GM12878 (cell line): ENCODE measurements at regions not wholly inside any gene's neighbourhood (a gene's known extent, or its start where the extent isn't known, plus 50 kb on each side); places are given as distances from the start of the nearest gene placed in this dataset.

ENCODE experiments used
- ATAC-seq: fragments of 200-7000 bp; cut with Tn5 transposase; 3 replicates; pipeline ENCODE4 v1.9.1; 2020; ENCODE audit warnings: mild to moderate bottlenecking, moderate library complexity
- BruUV-seq: library from RNA; stranded (reverse); fragments of 400-500 nt; replicated peaks from 2 replicates; lab custom pipeline; 2021; lab: Mats Ljungman, UMichigan
- CTCF ChIA-PET: fragments of 300-600 bp; sonication (Branson Sonifier 250); formaldehyde crosslinking; extraction: SDS; loops from one replicate; lab custom pipeline; 2021; ENCODE audit warnings: inconsistent platforms; lab: Yijun Ruan, JAX
- POLR2A ChIA-PET: fragments of 350-600 bp; formaldehyde crosslinking; extraction: SDS; loops from one replicate; lab custom pipeline; 2021; ENCODE audit warnings: inconsistent platforms; lab: Charles Lee
- RAD21 ChIA-PET: fragments of 300-600 bp; sonication (Branson Sonifier 250); formaldehyde crosslinking; loops from one replicate; lab custom pipeline; 2023; ENCODE audit warnings: antibody characterized with exemption; ENCODE audit not compliant: unreplicated experiment; lab: Charles Lee
- SMC1A ChIA-PET: fragments of 300-600 bp; sonication (Branson Sonifier 250); formaldehyde crosslinking; loops from one replicate; lab custom pipeline; 2023; ENCODE audit not compliant: unreplicated experiment, uncharacterized antibody; lab: Charles Lee
- DNase-seq: peaks from one replicate; pipeline ENCODE4 v3.0.0-alpha.2; 2011; ENCODE audit warnings: low read depth, low spot score
- FAIRE-seq: peaks from 3 replicates; lab custom pipeline; 2011; peaks lifted over from hg19 to GRCh38; lab: Jason Lieb, UNC
- H2AFZ ChIP-seq: 2 replicates; pipeline ENCODE4 v1.6.0; 2011; ENCODE audit warnings: low read depth, low read length, control low read depth; ENCODE audit not compliant: control insufficient read depth
- H3K27ac ChIP-seq: 2 replicates; pipeline ENCODE4 v1.5.1; 2011; ENCODE audit warnings: control low read depth; ENCODE audit not compliant: control insufficient read depth, insufficient read depth
- H3K27me3 ChIP-seq, 2 experiments: replicated peaks in 1 of 2; 2 replicates each; pipeline versions ENCODE4 v1.6.0 to v1.6.1; 2011; ENCODE audit warnings: low read length in 1 of 2; ENCODE audit not compliant: control insufficient read depth in 2 of 2, insufficient read depth in 2 of 2
- H3K36me3 ChIP-seq, 2 experiments: 2 replicates each; pipeline ENCODE4 v1.5.1; 2011; ENCODE audit warnings: low read length in 1 of 2; ENCODE audit not compliant: control insufficient read depth in 2 of 2, insufficient read depth in 2 of 2
- H3K4me1 ChIP-seq: 2 replicates; pipeline ENCODE4 v1.6.1; 2011; ENCODE audit warnings: mild to moderate bottlenecking, low read length, moderate library complexity, mixed read lengths; ENCODE audit not compliant: control insufficient read depth, insufficient read depth
- H3K4me2 ChIP-seq: 2 replicates; pipeline ENCODE4 v1.6.0; 2011; ENCODE audit warnings: control low read depth; ENCODE audit not compliant: control insufficient read depth, insufficient read depth
- H3K4me3 ChIP-seq: fragments of 200-600 bp; sonication (generic); 2 replicates; pipeline ENCODE4 v1.5.1; 2016
- H3K79me2 ChIP-seq: 2 replicates; pipeline ENCODE4 v1.6.0; 2011; ENCODE audit warnings: low read length; ENCODE audit not compliant: control insufficient read depth, insufficient read depth
- H3K9ac ChIP-seq: 2 replicates; pipeline ENCODE4 v1.8.0; 2011; ENCODE audit warnings: low read length, control low read depth, mixed read lengths; ENCODE audit not compliant: control insufficient read depth, insufficient read depth
- H3K9me3 ChIP-seq: replicated peaks from 3 replicates; pipeline ENCODE4 v1.5.1; 2011; ENCODE audit warnings: mild to moderate bottlenecking, low read length; ENCODE audit not compliant: control insufficient read depth, insufficient read depth
- H4K20me1 ChIP-seq: 2 replicates; pipeline ENCODE4 v1.6.0; 2011; ENCODE audit not compliant: control insufficient read depth, insufficient read depth
- NFYA ChIP-seq: IDR thresholded peaks from 2 replicates; pipeline ENCODE4 v1.6.1; 2011; ENCODE audit warnings: low read depth, mild to moderate bottlenecking, low read length, improper control_type of control experiment, borderline replicate concordance
- SMC3 ChIP-seq: IDR thresholded peaks from 2 replicates; pipeline ENCODE4 v1.6.1; 2011; ENCODE audit warnings: low read length, improper control_type of control experiment, borderline replicate concordance
- SPI1 ChIP-seq: IDR thresholded peaks from 2 replicates; pipeline ENCODE4 v1.6.1; 2011; ENCODE audit warnings: low read depth, mild to moderate bottlenecking, low read length, moderate library complexity, borderline replicate concordance; ENCODE audit not compliant: insufficient read depth
- WGBS: methylation state at CpG from one replicate; pipeline ENCODE4 v1.1.6; 2016; ENCODE audit warnings: low lambda C conversion rate; ENCODE audit not compliant: insufficient replicate concordance, insufficient coverage; ENCODE audit errors: missing lambda C conversion rate; 5-methylcytosine and 5-hydroxymethylcytosine counted together
- in situ Hi-C: fragments of 300-500 bp; cut with MboI; formaldehyde crosslinking; loops from 9 replicates; pipeline ENCODE4 v1.14.3; 2018; ENCODE audit warnings: mixed read lengths
- intact Hi-C: fragments of 100-400 bp; cut with micrococcal nuclease; formaldehyde crosslinking; loops from one replicate; pipeline ENCODE4 v1.14.2; 2022; ENCODE audit not compliant: unreplicated experiment
- TF ChIP-seq, protein P1 (sequence below): fragments of 450-650 bp; formaldehyde crosslinking; IDR thresholded peaks from 2 replicates; pipeline ENCODE4 v1.4.0; 2020; ENCODE audit warnings: mild to moderate bottlenecking, moderate library complexity
- TF ChIP-seq, protein P2 (sequence below): IDR thresholded peaks from 2 replicates; pipeline ENCODE4 v1.6.1; 2012; ENCODE audit warnings: mild to moderate bottlenecking, low read depth, low read length

DNA sequence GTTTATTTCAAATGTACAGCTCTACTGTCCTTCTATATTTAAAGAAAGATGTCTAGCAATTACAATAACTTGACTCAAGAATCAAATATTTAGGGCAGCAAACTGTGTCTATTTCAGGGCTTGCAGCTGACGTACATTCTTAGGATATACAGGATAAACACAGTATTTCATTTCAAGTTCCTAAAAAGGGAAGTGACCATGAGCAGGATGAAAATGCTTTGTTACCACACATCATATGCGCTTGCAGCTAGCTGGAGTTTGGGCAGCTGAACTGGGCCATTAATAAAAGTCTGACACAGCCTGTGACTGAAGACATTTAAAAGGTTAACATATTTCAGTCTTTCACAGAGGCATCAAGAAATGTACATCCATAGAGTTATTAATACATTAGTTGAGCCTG lies 264.6 kb upstream of the TRIB2 start:
- Histone ChIP-seq H3K27ac (no peak overlapping the region), H3K4me2 (no peak overlapping the region), H2AFZ (no peak overlapping the region), H3K4me1 (no peaks in the 10 kb centered on the region), H3K9me3 (no peaks in the 10 kb centered on the region), H3K36me3 (no peaks in the 10 kb centered on the region), H3K27me3 (no peaks in the 10 kb centered on the region)
- BruUV-seq: no TSS peak
- intact Hi-C loops: no loop called here
- 65% methylated on average over 2 of the region's 2 CpGs for WGBS
- TF ChIP-seq, protein P1, sequence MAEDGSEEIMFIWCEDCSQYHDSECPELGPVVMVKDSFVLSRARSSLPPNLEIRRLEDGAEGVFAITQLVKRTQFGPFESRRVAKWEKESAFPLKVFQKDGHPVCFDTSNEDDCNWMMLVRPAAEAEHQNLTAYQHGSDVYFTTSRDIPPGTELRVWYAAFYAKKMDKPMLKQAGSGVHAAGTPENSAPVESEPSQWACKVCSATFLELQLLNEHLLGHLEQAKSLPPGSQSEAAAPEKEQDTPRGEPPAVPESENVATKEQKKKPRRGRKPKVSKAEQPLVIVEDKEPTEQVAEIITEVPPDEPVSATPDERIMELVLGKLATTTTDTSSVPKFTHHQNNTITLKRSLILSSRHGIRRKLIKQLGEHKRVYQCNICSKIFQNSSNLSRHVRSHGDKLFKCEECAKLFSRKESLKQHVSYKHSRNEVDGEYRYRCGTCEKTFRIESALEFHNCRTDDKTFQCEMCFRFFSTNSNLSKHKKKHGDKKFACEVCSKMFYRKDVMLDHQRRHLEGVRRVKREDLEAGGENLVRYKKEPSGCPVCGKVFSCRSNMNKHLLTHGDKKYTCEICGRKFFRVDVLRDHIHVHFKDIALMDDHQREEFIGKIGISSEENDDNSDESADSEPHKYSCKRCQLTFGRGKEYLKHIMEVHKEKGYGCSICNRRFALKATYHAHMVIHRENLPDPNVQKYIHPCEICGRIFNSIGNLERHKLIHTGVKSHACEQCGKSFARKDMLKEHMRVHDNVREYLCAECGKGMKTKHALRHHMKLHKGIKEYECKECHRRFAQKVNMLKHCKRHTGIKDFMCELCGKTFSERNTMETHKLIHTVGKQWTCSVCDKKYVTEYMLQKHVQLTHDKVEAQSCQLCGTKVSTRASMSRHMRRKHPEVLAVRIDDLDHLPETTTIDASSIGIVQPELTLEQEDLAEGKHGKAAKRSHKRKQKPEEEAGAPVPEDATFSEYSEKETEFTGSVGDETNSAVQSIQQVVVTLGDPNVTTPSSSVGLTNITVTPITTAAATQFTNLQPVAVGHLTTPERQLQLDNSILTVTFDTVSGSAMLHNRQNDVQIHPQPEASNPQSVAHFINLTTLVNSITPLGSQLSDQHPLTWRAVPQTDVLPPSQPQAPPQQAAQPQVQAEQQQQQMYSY (CRISPR knock-in tag): no peak
- peak; percentile 41; the same call in 1 of the 2 replicates for TF ChIP-seq SPI1
- no peak for TF ChIP-seq NFYA
- TF ChIP-seq SMC3: no peak
- TF ChIP-seq, protein P2, sequence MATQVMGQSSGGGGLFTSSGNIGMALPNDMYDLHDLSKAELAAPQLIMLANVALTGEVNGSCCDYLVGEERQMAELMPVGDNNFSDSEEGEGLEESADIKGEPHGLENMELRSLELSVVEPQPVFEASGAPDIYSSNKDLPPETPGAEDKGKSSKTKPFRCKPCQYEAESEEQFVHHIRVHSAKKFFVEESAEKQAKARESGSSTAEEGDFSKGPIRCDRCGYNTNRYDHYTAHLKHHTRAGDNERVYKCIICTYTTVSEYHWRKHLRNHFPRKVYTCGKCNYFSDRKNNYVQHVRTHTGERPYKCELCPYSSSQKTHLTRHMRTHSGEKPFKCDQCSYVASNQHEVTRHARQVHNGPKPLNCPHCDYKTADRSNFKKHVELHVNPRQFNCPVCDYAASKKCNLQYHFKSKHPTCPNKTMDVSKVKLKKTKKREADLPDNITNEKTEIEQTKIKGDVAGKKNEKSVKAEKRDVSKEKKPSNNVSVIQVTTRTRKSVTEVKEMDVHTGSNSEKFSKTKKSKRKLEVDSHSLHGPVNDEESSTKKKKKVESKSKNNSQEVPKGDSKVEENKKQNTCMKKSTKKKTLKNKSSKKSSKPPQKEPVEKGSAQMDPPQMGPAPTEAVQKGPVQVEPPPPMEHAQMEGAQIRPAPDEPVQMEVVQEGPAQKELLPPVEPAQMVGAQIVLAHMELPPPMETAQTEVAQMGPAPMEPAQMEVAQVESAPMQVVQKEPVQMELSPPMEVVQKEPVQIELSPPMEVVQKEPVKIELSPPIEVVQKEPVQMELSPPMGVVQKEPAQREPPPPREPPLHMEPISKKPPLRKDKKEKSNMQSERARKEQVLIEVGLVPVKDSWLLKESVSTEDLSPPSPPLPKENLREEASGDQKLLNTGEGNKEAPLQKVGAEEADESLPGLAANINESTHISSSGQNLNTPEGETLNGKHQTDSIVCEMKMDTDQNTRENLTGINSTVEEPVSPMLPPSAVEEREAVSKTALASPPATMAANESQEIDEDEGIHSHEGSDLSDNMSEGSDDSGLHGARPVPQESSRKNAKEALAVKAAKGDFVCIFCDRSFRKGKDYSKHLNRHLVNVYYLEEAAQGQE: no peak
- TF ChIP-seq, all 136 proteins: peak for 1
- RAD21 ChIA-PET: no interaction called here
- ATAC-seq (peak; percentile 19; the same call in 1 of the 3 replicates), DNase-seq (no peak), FAIRE-seq (no peak)
- Histone ChIP-seq H4K20me1 (no peaks in the 10 kb centered on the region), H3K79me2 (no peaks in the 10 kb centered on the region), H3K9ac (no peak overlapping the region), H3K4me3 (no peak overlapping the region)
- CTCF ChIA-PET: interaction anchor here (0.6 to 2.1 kb wide), 6 partner anchors 10 to 1741 kb away, joined by 3 to 6 read pairs (median 3); partner anchors contain the start of gene TRIB2
- SMC1A ChIA-PET: interaction anchor here (0.9 to 1.6 kb wide), 3 partner anchors 8 to 555 kb away, joined by 3 to 6 read pairs (median 5); no protein-coding TSS in a partner anchor
- POLR2A ChIA-PET: interaction anchor here (1.3 kb wide), 1 partner anchor 19 kb away, joined by 3 read pairs; no protein-coding TSS in a partner anchor
- in situ Hi-C loops: no loop called here
